ENCODE measurements at regions not wholly inside any gene's neighbourhood (a gene's known extent, or its start where the extent isn't known, plus 50 kb on each side); places are given as distances from the start of the nearest gene placed in this dataset.

DNA sequence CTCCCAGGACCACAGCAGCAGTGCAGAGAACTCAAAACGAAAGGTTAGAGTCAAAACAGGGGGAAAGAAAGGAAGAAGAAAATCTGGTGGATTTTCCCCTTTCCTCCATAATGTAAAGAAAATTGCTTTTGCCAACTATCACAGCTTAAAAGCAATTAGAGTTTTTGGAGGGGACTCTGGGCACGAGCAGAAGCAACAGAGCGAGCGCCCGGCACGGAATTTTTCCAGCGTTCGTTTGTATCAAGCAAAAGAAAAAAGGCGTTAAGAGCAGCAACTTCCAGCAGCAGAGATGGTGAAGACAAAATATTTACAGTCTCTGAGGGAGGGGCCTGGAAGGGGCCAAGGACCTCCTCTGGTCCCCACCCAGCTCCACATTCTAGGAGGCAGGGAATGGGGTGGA is 174.9 kb upstream of the LINGO1 start:
- TF ChIP-seq POLR2A (IDR thresholded peaks at IDR 0.05), result no peak
- TF ChIP-seq, protein P1, sequence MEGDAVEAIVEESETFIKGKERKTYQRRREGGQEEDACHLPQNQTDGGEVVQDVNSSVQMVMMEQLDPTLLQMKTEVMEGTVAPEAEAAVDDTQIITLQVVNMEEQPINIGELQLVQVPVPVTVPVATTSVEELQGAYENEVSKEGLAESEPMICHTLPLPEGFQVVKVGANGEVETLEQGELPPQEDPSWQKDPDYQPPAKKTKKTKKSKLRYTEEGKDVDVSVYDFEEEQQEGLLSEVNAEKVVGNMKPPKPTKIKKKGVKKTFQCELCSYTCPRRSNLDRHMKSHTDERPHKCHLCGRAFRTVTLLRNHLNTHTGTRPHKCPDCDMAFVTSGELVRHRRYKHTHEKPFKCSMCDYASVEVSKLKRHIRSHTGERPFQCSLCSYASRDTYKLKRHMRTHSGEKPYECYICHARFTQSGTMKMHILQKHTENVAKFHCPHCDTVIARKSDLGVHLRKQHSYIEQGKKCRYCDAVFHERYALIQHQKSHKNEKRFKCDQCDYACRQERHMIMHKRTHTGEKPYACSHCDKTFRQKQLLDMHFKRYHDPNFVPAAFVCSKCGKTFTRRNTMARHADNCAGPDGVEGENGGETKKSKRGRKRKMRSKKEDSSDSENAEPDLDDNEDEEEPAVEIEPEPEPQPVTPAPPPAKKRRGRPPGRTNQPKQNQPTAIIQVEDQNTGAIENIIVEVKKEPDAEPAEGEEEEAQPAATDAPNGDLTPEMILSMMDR (IDR thresholded peaks at IDR 0.05), result no peak

Measured in thyroid gland (tissue), 4 donors.